ENCODE measurements at regions not wholly inside any gene's neighbourhood (a gene's known extent, or its start where the extent isn't known, plus 50 kb on each side); places are given as distances from the start of the nearest gene placed in this dataset.

DNA sequence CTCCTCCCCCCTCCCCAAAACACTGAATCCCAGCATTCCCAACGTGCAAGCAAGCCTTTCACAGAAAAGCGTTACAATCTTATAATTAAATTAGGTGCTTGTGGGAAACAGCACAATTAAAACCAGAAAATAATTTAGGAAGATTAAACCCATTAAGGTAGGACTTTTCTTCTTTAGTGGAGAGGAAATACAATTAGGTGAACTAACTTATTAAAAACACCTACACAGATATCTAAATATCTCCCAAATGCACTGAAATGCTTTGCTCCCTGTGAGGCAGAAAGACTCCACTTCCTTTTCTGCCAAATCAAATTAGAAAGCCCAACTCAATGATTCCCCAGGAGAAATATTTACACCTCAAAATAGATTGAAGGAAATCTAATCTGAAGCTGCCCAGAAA lies 60.9 kb upstream of the ETS2 start:
- no peak for TF ChIP-seq EZH2phosphoT487 (IDR thresholded peaks at IDR 0.05; ENCODE audit: insufficient read depth, low read depth)
- no peak for TF ChIP-seq EZH2 (IDR thresholded peaks at IDR 0.05; ENCODE audit: insufficient read depth, poor library complexity, severe bottlenecking)

Measured in GM23248 (cell line).